Loucy (cell line): ENCODE measurements at regions not wholly inside any gene's neighbourhood (a gene's known extent, or its start where the extent isn't known, plus 50 kb on each side); places are given as distances from the start of the nearest gene placed in this dataset.

ENCODE experiments used
- H2AFZ ChIP-seq: fragments of 200-600 bp; sonication (generic); 2 replicates; pipeline ENCODE4 v1.6.0; 2016; ENCODE audit warnings: antibody characterized with exemption, mild to moderate bottlenecking, low read length, moderate library complexity
- H3F3A ChIP-seq: fragments of 200-600 bp; 2 replicates; pipeline ENCODE4 v1.6.0; 2016; ENCODE audit warnings: antibody characterized with exemption, low read depth, mild to moderate bottlenecking
- H3K27me3 ChIP-seq: fragments of 200-600 bp; sonication (generic); 2 replicates; pipeline ENCODE4 v1.6.1; 2014; ENCODE audit warnings: low read length, mild to moderate bottlenecking; ENCODE audit not compliant: insufficient read depth, poor library complexity, severe bottlenecking
- H3K36me3 ChIP-seq: fragments of 200-600 bp; sonication (generic); 2 replicates; pipeline ENCODE4 v1.6.1; 2016; ENCODE audit warnings: low read length; ENCODE audit not compliant: insufficient read depth
- H3K4me1 ChIP-seq: fragments of 200-600 bp; sonication (generic); 2 replicates; pipeline ENCODE4 v1.5.1; 2014; ENCODE audit warnings: low read length, mild to moderate bottlenecking; ENCODE audit not compliant: insufficient read depth, poor library complexity, severe bottlenecking
- H3K4me2 ChIP-seq: fragments of 200-600 bp; sonication (generic); 2 replicates; pipeline ENCODE4 v1.6.0; 2014; ENCODE audit warnings: antibody characterized with exemption, low read length, low read depth, mild to moderate bottlenecking; ENCODE audit not compliant: poor library complexity, severe bottlenecking
- H3K4me3 ChIP-seq: fragments of 200-600 bp; sonication (generic); 2 replicates; pipeline ENCODE4 v1.5.1; 2014; ENCODE audit warnings: low read length, mild to moderate bottlenecking, mixed read lengths; ENCODE audit not compliant: poor library complexity, severe bottlenecking
- H3K79me2 ChIP-seq: fragments of 200-600 bp; sonication (generic); 2 replicates; pipeline ENCODE4 v1.6.1; 2014; ENCODE audit warnings: low read length; ENCODE audit not compliant: insufficient read depth
- H3K9ac ChIP-seq: fragments of 200-600 bp; sonication (generic); 2 replicates; pipeline ENCODE4 v1.6.0; 2014; ENCODE audit warnings: mild to moderate bottlenecking, low read depth, low read length, moderate library complexity; ENCODE audit not compliant: poor library complexity, severe bottlenecking
- H3K9me2 ChIP-seq: fragments of 200-600 bp; sonication (generic); replicated peaks from 2 replicates; pipeline ENCODE4 v1.6.1; 2016; ENCODE audit warnings: low read depth, low read length, mixed read lengths
- H3K9me3 ChIP-seq: fragments of 200-600 bp; sonication (generic); 2 replicates; pipeline ENCODE4 v1.6.1; 2014; ENCODE audit warnings: mild to moderate bottlenecking, antibody characterized with exemption, low read length, low read depth; ENCODE audit not compliant: insufficient read depth
- H4K20me1 ChIP-seq: fragments of 200-600 bp; sonication (generic); 2 replicates; pipeline ENCODE4 v1.6.0; 2014; ENCODE audit warnings: antibody characterized with exemption, low read length, mild to moderate bottlenecking; ENCODE audit not compliant: insufficient read depth, poor library complexity, severe bottlenecking
- CTCF ChIP-seq: fragments of 200-600 bp; sonication (generic); conservative IDR thresholded peaks from 2 replicates; pipeline ENCODE4 v1.5.1; 2014; ENCODE audit warnings: mild to moderate bottlenecking, antibody characterized with exemption, low read length
- EZH2phosphoT487 ChIP-seq: fragments of 200-600 bp; IDR thresholded peaks from 2 replicates; pipeline ENCODE4 v1.6.1; 2018; ENCODE audit warnings: antibody characterized with exemption, mild to moderate bottlenecking, moderate library complexity, borderline replicate concordance

GRCh38 chr16:61074324-61074723, 961.9 kb downstream of the CDH8 start:
- Histone ChIP-seq H3K27me3 (no peaks in the 10 kb centered on the region), H3F3A (no peaks in the 10 kb centered on the region), H3K4me3 (no peak overlapping the region), H4K20me1 (no peaks in the 10 kb centered on the region), H3K4me2 (no peak overlapping the region), H3K9ac (no peak overlapping the region), H2AFZ (no peak overlapping the region), H3K79me2 (no peaks in the 10 kb centered on the region), H3K36me3 (no peaks in the 10 kb centered on the region), H3K4me1 (no peaks in the 10 kb centered on the region), H3K9me2 (no peaks in the 10 kb centered on the region), H3K9me3 (peaks cover 5% of the 10 kb centered on the region; the same call in 1 of the 2 replicates)
- TF ChIP-seq EZH2phosphoT487 (no peak), CTCF (no peak)

GRCh38 chr16:61057635-61058034, 978.6 kb downstream of the CDH8 start:
- no peaks in the 10 kb centered on the region for H4K20me1 ChIP-seq
- no peaks in the 10 kb centered on the region for H3K4me1 ChIP-seq
- H2AFZ ChIP-seq: no peak overlapping the region
- TF ChIP-seq EZH2phosphoT487 (no peak), CTCF (no peak)
- H3K9ac ChIP-seq: no peak overlapping the region
- H3K9me2 ChIP-seq: no peaks in the 10 kb centered on the region
- no peaks in the 10 kb centered on the region for H3K27me3 ChIP-seq
- no peaks in the 10 kb centered on the region for H3K36me3 ChIP-seq
- no peaks in the 10 kb centered on the region for H3K79me2 ChIP-seq
- no peak overlapping the region for H3K4me2 ChIP-seq
- no peaks in the 10 kb centered on the region for H3K9me3 ChIP-seq
- no peak overlapping the region for H3K4me3 ChIP-seq
- no peaks in the 10 kb centered on the region for H3F3A ChIP-seq

GRCh38 chr16:61050547-61050946, 985.7 kb downstream of the CDH8 start:
- Histone ChIP-seq H3K4me3 (no peak overlapping the region), H2AFZ (no peak overlapping the region), H3K9me3 (no peaks in the 10 kb centered on the region), H3K79me2 (no peaks in the 10 kb centered on the region), H3K36me3 (no peaks in the 10 kb centered on the region), H4K20me1 (no peaks in the 10 kb centered on the region), H3F3A (no peaks in the 10 kb centered on the region), H3K9ac (no peak overlapping the region), H3K27me3 (no peaks in the 10 kb centered on the region), H3K4me1 (no peaks in the 10 kb centered on the region), H3K9me2 (no peaks in the 10 kb centered on the region), H3K4me2 (no peak overlapping the region)
- no peak for TF ChIP-seq CTCF
- TF ChIP-seq EZH2phosphoT487: no peak
